GM08714 (cell line): ENCODE measurements at regions not wholly inside any gene's neighbourhood (a gene's known extent, or its start where the extent isn't known, plus 50 kb on each side); places are given as distances from the start of the nearest gene placed in this dataset.

Experiments used
- H3K4me3 ChIP-seq: fragments of 200-500 bp; sonication (Bioruptor generic); 2 replicates; pipeline ENCODE4 v1.5.1; 2014; ENCODE audit warnings: mild to moderate bottlenecking, low read length, inconsistent platforms
- ZNF274 ChIP-seq: IDR thresholded peaks from 2 replicates; pipeline ENCODE4 v1.6.1; 2012; ENCODE audit warnings: mild to moderate bottlenecking, low read depth, low read length

DNA sequence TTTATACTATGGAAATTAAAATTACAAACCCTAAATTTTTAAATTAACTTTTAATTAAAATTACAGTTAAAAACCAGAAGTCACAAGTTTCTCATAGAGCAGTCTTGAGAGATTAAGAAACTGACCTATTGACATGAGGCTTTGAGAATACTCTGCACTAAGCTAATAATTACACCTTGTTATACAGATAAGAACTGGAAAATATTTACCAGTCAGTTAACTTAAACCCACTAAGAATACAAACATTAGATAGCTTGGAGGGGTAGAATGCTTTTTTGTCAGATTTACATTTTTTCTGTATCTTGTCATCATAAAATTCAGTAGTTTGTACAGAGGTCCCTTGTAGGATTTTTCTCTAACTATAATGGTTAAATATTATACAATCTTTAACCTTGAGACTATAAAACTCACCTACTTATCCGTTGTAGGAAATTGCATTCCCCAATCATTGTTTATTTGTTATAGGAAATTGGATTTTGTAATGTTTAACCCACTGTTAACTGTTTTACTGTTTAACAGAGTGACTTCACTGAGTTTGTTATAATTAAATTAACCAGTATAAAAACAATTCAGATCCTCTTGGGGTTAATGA is 219.7 kb upstream of the PKDCC start:
- no peak overlapping the region for H3K4me3 ChIP-seq
- TF ChIP-seq ZNF274, result no peak

DNA sequence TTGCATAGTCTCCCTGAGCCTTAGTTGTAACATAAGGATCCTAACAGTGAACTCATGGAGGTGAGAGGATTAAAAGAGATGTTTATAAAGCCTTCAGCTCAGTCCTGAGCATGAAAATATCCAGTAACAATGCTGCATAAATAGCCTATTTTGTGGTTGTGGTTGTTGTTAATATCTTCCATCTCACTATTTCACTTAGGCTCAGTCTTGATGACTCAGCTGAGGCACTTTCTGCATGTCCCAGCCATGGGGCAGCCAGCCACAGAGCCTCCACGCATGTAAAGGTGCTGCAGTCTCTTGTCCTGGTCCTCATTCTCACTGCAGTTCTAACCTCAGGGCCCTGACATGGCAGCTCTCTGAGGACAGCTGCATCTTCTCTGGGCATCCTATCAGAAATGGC is 218.8 kb upstream of the PKDCC start:
- no peak for TF ChIP-seq ZNF274
- no peak overlapping the region for H3K4me3 ChIP-seq

DNA sequence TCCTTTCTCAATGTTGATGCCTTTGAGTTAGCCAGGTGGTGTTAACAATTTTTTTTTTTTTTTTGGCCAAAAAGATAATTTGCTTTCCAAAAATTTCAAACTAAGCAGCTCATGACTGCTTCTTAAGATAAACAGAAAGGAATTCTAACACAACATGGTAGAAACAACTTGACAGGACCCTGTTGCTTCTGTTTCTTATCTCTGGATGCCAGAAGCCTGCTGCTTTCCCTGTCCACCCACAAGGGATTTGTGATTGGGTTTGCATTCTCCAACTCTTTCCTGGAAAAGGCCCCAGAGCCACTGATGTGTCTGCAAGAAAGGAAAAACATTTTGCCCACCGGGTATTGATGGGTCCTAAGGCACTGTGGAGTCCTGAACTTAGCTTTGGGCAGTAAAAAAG is 217.2 kb upstream of the PKDCC start:
- TF ChIP-seq ZNF274, result no peak
- no peak overlapping the region for H3K4me3 ChIP-seq

DNA sequence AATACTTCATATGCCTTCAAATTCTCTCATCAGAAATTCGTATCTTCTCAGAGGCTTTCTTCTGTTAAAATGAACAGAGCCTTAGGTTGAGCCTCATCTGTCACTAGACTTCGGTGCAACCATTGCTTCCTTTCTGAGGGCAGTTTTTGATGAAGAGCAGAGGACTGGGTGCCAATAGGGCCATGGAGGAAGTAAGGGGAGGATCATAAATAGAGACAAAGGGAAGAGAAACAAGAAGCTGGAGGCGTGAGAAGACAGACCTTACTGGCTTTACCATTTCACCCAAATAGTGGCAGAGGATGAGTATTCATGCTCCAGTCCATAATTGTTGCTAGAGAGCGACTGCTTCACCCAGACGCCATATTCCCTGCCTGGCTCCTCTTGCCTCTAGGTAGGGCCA is 215.6 kb upstream of the PKDCC start:
- no peak for TF ChIP-seq ZNF274
- no peak overlapping the region for H3K4me3 ChIP-seq

DNA sequence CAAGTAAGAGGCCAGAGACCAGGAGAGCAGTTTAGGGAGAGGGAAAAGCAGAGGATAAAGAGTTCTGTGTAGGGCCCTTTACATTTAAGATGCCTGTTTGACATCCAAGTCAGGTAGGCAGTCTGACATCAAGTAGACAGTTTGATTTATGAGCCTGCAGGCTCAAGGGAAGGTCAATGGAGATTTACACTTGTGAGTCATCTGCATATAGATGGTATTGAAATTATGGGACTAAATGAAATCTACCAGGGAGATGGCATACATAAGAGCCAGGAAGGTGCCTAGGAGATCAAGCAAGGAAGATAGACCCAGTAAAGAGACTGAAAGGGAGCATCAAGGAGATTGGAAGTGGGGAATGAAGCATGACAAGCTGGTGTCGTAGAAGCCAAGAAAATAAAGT is 212.4 kb upstream of the PKDCC start:
- TF ChIP-seq ZNF274, result no peak
- no peak overlapping the region for H3K4me3 ChIP-seq

DNA sequence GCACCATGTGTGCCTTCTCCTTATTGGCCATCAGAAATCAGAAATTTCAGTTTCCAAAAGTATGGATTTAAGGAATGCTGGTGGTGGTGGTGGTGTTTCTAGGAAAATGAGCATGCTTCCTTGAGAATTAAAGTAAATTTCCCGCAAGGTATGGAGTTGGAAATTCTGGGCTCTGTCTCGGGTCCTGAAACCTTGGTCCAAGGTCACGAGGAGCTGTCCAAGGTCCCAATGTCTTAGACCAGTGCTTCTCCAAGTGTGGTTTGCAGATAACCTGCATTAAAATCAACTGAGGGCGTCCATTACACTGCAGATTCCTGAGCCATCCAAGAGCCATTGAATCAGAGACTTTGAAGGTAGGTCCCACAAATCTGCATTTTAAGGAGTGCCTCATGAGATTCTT is 210.9 kb upstream of the PKDCC start:
- no peak for TF ChIP-seq ZNF274

DNA sequence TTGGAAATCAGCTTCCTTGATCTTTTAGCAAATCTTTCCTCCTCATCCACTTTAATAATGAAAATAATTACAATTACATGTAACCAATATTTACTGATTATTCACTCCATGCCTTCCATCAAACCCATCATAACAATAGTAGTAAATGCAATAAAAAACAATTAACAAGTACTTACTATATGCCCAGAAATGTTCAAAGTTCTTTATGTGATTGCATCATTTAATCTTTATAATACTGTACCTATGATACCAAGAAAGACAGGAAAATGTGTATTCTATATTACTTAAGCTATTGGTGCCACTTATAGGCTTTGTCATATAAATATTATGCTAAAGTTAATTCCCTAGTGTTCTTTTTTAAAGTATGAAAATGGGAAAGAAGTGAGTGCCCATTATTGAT is 210.2 kb upstream of the PKDCC start:
- H3K4me3 ChIP-seq, result no peak overlapping the region
- TF ChIP-seq ZNF274, result no peak

More for the DNA sequence above, 210.9 kb upstream of the PKDCC start:
- H3K4me3 ChIP-seq, result no peak overlapping the region

DNA sequence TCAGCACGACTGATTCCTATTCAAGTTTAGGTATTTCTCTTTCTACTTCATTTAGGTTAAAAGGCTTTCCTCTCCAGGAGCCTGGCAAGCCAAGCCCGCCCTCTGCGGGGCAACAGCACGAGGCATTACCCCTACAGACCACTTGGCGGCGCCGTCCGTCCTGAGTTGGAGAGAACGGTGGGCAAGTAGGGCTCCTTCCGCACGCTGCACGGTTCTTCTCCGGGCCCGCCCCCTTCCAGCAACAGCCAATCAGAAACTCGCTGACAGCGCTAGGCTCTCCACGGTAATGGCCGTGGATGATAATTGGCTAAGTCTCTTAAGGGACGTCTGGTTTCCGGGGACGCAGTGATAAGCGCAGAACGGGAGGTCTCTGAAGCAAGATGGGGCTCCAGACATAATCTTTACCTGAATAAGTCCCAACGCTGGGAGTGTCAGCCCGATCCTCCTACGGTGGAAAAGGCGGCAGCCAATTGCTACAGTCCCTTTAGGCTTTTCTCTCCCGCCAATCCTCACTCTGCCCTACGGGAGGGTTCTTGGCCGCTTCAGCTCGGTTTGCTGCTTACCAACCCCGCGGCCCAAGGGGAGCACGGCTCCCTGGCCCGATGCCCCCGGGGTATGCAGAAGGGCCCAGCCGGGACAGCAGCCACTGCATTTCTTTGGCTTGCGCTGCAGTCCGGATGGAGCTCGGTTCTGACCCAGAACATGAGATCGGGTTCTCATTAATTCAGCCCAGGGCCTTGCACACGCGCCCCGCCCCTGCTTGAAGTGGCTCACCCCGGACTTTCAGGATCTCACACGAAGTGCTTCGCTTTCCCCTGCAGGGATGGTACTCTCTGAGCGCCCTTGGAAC is 206.9 kb upstream of the PKDCC start:
- TF ChIP-seq ZNF274, result no peak
- H3K4me3 ChIP-seq, result peak overlapping the region; percentile 70

DNA sequence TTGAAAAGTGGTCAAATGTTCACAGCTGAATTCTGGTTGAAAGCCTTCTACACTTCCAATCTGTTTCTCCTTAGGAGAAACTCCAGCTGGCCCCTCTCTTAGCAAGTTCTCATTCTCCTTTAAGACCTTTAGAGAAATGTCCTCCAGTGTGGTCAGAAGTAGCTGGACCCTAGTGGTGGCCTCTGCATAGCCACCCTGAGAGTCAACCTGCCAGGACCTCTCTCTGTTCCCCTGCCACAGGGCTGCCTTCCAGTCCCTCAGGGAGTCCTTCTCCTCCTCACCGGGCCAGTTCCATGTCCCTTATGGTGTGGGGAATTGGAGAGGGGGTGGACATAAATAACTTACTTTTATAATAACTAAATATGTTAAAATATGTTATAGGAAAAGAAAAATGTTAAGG is 200.9 kb upstream of the PKDCC start:
- no peak for TF ChIP-seq ZNF274
- H3K4me3 ChIP-seq, result no peak overlapping the region

DNA sequence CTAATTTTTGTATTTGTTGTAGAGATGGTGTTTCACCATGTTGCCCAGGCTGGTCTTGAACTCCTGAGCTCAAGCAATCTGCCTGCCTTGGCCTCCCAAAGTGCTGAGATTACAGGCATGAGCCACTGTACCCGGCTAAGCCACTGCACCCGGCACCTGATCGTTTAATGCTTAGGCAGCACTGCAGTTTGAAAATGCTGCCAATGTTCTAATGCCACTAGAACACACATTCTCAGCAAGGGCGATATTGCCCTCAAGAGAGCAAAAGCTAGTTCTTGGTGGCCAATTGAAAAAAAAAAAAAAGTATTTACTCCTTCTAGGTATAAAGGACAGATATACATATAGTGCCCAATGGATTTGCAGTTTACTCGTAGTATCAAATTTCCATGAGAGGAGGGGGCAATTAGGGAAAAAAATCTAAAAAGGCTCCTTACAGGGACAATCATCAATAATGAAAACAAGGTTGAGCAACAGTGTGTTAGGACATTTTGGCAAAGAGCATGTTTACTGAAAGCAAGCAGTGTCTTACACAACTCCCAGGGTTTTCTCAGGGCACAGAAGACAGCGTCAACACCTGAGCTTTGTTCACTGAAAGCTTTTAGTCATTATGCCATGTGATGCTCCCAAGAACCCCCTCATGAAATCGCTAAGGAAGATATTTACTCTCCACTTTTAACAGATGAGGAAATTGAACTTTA is 199.9 kb upstream of the PKDCC start:
- no peak for TF ChIP-seq ZNF274
- H3K4me3 ChIP-seq, result no peak overlapping the region

DNA sequence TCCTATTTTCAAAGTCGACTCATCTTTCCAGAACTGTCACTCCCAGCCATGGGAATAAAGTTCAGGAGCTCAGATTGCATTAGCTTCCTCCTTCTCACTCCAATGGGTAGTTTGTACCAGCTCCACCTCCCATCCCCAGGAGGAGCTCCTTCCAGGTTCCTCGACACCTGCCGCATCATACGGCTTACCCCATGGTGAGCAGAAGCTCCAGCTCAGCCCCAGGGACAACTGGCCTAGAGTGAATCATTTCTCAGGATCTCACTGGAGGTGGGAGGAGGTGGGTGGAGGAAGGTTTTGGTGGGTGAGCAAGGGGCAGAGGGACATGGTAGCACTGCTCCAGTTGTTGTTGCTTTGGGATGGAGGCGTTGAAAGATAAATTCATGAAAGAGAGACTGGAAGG is 196.3 kb upstream of the PKDCC start:
- TF ChIP-seq ZNF274, result no peak

DNA sequence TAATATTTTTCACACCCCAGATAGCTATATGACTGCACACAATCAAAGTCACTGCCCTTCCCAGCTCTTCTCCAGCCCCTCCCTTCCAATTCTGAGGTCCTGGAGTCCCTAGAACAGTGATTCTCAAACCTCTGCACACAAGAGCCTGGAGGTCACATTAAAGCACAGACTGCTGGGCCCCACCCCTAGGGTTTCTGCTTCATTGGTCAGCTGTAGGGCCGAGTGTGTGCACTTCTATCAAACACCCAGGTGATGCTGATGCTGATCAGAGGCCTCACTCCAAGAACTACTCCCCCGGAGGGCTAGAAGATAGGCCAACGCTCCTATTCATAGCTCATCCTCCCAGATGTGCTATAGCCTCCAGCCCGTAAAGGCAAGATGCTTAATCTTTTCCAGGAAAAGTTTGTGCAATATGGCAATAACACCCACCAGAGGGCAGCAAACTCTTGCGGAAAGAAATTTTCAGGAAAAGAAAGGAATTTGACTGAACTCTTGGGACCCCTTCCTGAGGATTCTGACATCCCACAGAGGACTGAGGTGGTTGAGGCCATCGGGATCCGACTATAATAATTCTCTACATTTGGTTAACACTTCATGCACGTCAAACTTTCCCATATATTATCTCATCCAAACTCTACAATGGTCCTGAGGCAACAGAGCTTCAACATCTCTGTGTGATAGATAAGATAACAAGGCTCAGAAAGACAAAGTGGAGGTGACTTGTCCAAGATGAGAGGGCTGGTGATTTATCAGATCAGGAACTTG is 194.2 kb upstream of the PKDCC start:
- H3K4me3 ChIP-seq, result no peak overlapping the region
- TF ChIP-seq ZNF274, result no peak

More for the DNA sequence above, 196.3 kb upstream of the PKDCC start:
- H3K4me3 ChIP-seq, result no peak overlapping the region

DNA sequence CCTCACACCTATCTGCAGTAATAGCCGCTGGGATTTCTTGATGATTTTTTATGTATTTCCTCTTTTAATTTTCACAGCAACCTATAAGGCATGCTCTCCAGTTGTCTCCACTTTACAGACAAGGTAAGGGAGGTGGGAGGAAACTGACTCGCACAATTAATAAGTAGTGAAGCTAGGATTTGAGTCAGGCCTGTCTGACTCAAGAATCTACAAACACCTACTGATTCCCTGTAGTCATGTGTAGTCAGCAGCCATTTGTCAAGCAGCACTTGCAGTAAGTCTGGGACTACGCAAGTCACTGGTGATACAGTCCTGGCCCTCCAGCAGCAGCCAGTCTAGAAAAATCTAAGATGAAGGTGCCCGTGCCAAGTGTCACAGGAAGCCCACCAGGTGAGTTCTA is 193.6 kb upstream of the PKDCC start:
- no peak overlapping the region for H3K4me3 ChIP-seq
- TF ChIP-seq ZNF274, result no peak

DNA sequence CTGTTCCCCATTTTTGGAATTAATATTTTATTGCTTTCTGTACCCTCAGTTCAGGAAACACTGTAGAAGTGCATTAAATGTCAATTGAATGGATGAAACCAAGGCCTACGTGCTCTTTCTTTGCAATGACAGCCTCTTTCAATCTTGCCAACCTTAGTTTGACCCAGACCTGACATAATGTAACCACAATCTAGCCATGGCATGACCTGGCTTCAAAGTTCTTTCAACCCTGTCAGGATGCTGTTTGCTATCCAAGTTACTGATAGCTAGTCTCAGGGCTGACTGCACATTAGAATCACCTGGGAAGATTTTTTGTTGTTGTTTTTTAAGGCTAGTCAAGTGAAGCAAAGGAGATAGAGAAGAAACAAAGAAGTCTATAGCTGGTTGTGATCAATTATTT is 190.9 kb upstream of the PKDCC start:
- no peak overlapping the region for H3K4me3 ChIP-seq
- no peak for TF ChIP-seq ZNF274
